A673 (cell line): ENCODE measurements at regions not wholly inside any gene's neighbourhood (a gene's known extent, or its start where the extent isn't known, plus 50 kb on each side); places are given as distances from the start of the nearest gene placed in this dataset.

Experiments used
- BruUV-seq: library from RNA; stranded (reverse); fragments of 400-500 nt; replicated peaks from 2 replicates; lab custom pipeline; 2021; lab: Mats Ljungman, UMichigan
- CTCF ChIA-PET: fragments of 300-600 bp; sonication (Branson Sonifier 250); formaldehyde crosslinking; loops from one replicate; lab custom pipeline; 2022; ENCODE audit warnings: antibody characterized with exemption; lab: Charles Lee
- POLR2A ChIA-PET: fragments of 300-600 bp; sonication (Branson Sonifier 250); formaldehyde crosslinking; loops from one replicate; lab custom pipeline; 2022; ENCODE audit warnings: antibody characterized with exemption; ENCODE audit not compliant: low non-redundant PET; lab: Charles Lee
- DNase-seq: peaks from one replicate; pipeline ENCODE4 v3.0.0-alpha.2; 2015; ENCODE audit warnings: low spot score
- H3K27ac ChIP-seq: fragments of 200-600 bp; sonication (generic); 2 replicates; pipeline ENCODE4 v1.5.1; 2016; ENCODE audit warnings: mixed run types, low read depth, mild to moderate bottlenecking, mixed read lengths, antibody characterized with exemption, low read length; ENCODE audit not compliant: poor library complexity, severe bottlenecking
- H3K27me3 ChIP-seq: fragments of 200-600 bp; sonication (generic); replicated peaks from 2 replicates; pipeline ENCODE4 v1.6.1; 2017; ENCODE audit warnings: mixed run types, low read depth, mild to moderate bottlenecking, mixed read lengths, antibody characterized with exemption, low read length; ENCODE audit not compliant: insufficient read depth, poor library complexity
- H3K36me3 ChIP-seq: fragments of 200-600 bp; sonication (generic); 2 replicates; pipeline ENCODE4 v1.6.1; 2016; ENCODE audit warnings: mixed run types, mild to moderate bottlenecking, mixed read lengths, antibody characterized with exemption, low read length; ENCODE audit not compliant: insufficient read depth, poor library complexity, severe bottlenecking
- H3K4me1 ChIP-seq: fragments of 200-600 bp; sonication (generic); 2 replicates; pipeline ENCODE4 v1.6.1; 2017; ENCODE audit warnings: mixed run types, mild to moderate bottlenecking, mixed read lengths, antibody characterized with exemption, low read length; ENCODE audit not compliant: insufficient read depth, poor library complexity, severe bottlenecking
- H3K4me3 ChIP-seq: fragments of 200-600 bp; sonication (generic); 2 replicates; pipeline ENCODE4 v1.5.1; 2016; ENCODE audit warnings: low read depth, mixed run types, mild to moderate bottlenecking, mixed read lengths, low read length; ENCODE audit not compliant: poor library complexity, severe bottlenecking
- H3K9me3 ChIP-seq: fragments of 200-600 bp; sonication (generic); 2 replicates; pipeline ENCODE4 v1.6.1; 2016; ENCODE audit warnings: mixed run types, low read depth, mild to moderate bottlenecking, mixed read lengths, antibody characterized with exemption, low read length; ENCODE audit not compliant: poor library complexity, severe bottlenecking
- CTCF ChIP-seq: fragments of 300-800, 200-600 bp; sonication (generic); conservative IDR thresholded peaks from 2 replicates; pipeline ENCODE4 v1.5.1; 2017; ENCODE audit warnings: low read depth, mild to moderate bottlenecking, antibody characterized with exemption, low read length, moderate library complexity, mixed read lengths
- EZH2 ChIP-seq: fragments of 200-600 bp; sonication (generic); IDR thresholded peaks from 2 replicates; pipeline ENCODE4 v1.6.1; 2017; ENCODE audit warnings: borderline replicate concordance, low read depth, mild to moderate bottlenecking, mixed read lengths, antibody characterized with exemption, low read length; ENCODE audit not compliant: poor library complexity, severe bottlenecking
- intact Hi-C: fragments of 100-400 bp; cut with micrococcal nuclease; formaldehyde crosslinking; loops from one replicate; pipeline ENCODE4 v1.10.0; 2022; ENCODE audit not compliant: unreplicated experiment

GRCh38 chr11:123301013-123301591, 106.1 kb upstream of the CLMP start:
- CTCF ChIA-PET, result interaction anchor here (0.6 to 0.7 kb wide), 3 partner anchors 23 to 177 kb away, joined by 3 to 7 read pairs (median 5); no protein-coding TSS in a partner anchor
- POLR2A ChIA-PET, result no interaction called here
- H3K27ac ChIP-seq, result no peak overlapping the region
- TF ChIP-seq EZH2 (no peak), CTCF (no peak)
- H3K27me3 ChIP-seq, result no peaks in the 10 kb centered on the region
- no peaks in the 10 kb centered on the region for H3K9me3 ChIP-seq
- intact Hi-C loops, result no loop called here
- BruUV-seq, result no TSS peak
- H3K4me3 ChIP-seq, result peak overlapping the region; percentile 19
- H3K36me3 ChIP-seq, result no peaks in the 10 kb centered on the region
- H3K4me1 ChIP-seq, result peaks cover 49% of the 10 kb centered on the region
- no peak for DNase-seq

DNA sequence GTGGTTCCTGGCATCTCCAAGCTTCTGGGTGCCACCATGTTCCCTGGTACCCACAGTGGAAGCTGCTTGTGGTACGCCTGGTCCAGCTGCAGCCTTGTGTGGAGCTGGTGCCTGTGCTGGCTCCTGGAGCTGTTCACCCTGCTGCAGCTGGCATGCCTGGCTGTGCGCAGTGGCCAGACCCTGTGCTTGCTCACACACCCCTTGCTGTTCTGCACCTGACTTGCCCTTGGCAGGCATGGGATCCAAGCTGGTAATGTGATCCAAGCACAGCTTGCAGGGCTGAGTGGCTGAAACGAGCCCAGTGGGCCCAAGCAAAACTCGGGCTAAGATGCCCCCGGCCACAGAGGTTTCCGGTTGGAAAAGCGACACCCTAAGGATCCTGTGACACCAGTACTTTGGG, 104.7 kb upstream of the CLMP start:
- BruUV-seq, result no TSS peak
- ChIA-PET CTCF (no interaction called here), POLR2A (no interaction called here)
- Histone ChIP-seq H3K9me3 (no peaks in the 10 kb centered on the region), H3K4me1 (peaks cover 35% of the 10 kb centered on the region), H3K27me3 (no peaks in the 10 kb centered on the region), H3K4me3 (no peak overlapping the region), H3K36me3 (no peaks in the 10 kb centered on the region), H3K27ac (no peak overlapping the region)
- TF ChIP-seq EZH2 (no peak), CTCF (no peak)
- no peak for DNase-seq
- intact Hi-C loops, result no loop called here

- intact Hi-C loops, result no loop called here
- ChIA-PET POLR2A (interaction anchor here (0.6 kb wide), 1 partner anchor 134 kb away, joined by 3 read pairs; no protein-coding TSS in a partner anchor), CTCF (no interaction called here)
- H3K4me3 ChIP-seq, result no peak overlapping the region
- no peak overlapping the region for H3K27ac ChIP-seq
- no peak for TF ChIP-seq EZH2
- no peak for TF ChIP-seq CTCF
- no peaks in the 10 kb centered on the region for H3K27me3 ChIP-seq
- no peaks in the 10 kb centered on the region for H3K9me3 ChIP-seq
- H3K4me1 ChIP-seq, result peaks cover 26% of the 10 kb centered on the region
- BruUV-seq, result no TSS peak
- H3K36me3 ChIP-seq, result no peaks in the 10 kb centered on the region
- no peak for DNase-seq
These were observed 103.7 kb upstream of the CLMP start for GRCh38 chr11:123298488-123299447.
